ENCODE measurements at regions not wholly inside any gene's neighbourhood (a gene's known extent, or its start where the extent isn't known, plus 50 kb on each side); places are given as distances from the start of the nearest gene placed in this dataset.

GRCh38 chr18:28834889-28835288 is 658.0 kb upstream of the CDH2 start:
- TF ChIP-seq CTCF (IDR thresholded peaks at IDR 0.05) (no peak), POLR2A (IDR thresholded peaks at IDR 0.05) (no peak)
- WGBS, 2 donors, result 82 to 87% methylated on average over 4 of the region's 4 CpGs
- Histone ChIP-seq H3K4me3 (replicated peaks in 1 of 3) (no peak overlapping the region), H3K36me3 (no peaks in the 10 kb centered on the region), H3K27me3 (no peaks in the 10 kb centered on the region), H3K9me3 (no peaks in the 10 kb centered on the region), H3K4me1 (no peaks in the 10 kb centered on the region), H3K27ac (no peak overlapping the region)
- intact Hi-C loops (cut with DNase I), result no loop called here
- no peak for DNase-seq

GRCh38 chr18:28831908-28832307 is 655.0 kb upstream of the CDH2 start:
- Histone ChIP-seq H3K4me3 (replicated peaks in 1 of 3) (no peak overlapping the region), H3K36me3 (no peaks in the 10 kb centered on the region), H3K4me1 (no peaks in the 10 kb centered on the region), H3K27ac (no peak overlapping the region), H3K9me3 (no peaks in the 10 kb centered on the region), H3K27me3 (no peaks in the 10 kb centered on the region)
- intact Hi-C loops (cut with DNase I), result no loop called here
- no peak for TF ChIP-seq CTCF (IDR thresholded peaks at IDR 0.05)
- TF ChIP-seq POLR2A (IDR thresholded peaks at IDR 0.05), result no peak
- DNase-seq, result no peak

DNA sequence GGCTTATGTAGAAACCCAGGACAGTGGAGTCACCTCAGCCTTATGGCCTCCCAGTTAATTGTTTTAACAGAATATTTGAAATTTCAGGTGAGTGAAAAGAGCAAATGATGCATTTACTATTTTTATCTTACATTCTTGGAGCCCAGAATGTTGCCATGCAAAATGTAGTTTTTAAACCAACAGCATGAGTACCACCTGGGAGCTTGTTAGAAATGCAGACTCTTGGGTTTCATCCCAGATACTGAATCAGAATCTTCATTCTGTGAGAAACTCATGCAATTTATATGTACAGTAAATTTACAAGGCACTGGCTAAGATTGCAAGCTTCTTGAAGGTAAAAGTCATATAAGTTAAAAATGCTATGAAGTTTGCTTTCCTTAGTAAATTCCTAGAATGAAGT is 654.5 kb upstream of the CDH2 start:
- no peaks in the 10 kb centered on the region for H3K4me1 ChIP-seq
- H3K27ac ChIP-seq, result no peak overlapping the region
- DNase-seq, result no peak
- no peaks in the 10 kb centered on the region for H3K9me3 ChIP-seq
- H3K36me3 ChIP-seq, result no peaks in the 10 kb centered on the region
- no peaks in the 10 kb centered on the region for H3K27me3 ChIP-seq
- TF ChIP-seq CTCF (IDR thresholded peaks at IDR 0.05) (no peak), POLR2A (IDR thresholded peaks at IDR 0.05) (no peak)
- H3K4me3 ChIP-seq (replicated peaks in 1 of 3), result no peak overlapping the region
- intact Hi-C loops (cut with DNase I), result no loop called here

DNA sequence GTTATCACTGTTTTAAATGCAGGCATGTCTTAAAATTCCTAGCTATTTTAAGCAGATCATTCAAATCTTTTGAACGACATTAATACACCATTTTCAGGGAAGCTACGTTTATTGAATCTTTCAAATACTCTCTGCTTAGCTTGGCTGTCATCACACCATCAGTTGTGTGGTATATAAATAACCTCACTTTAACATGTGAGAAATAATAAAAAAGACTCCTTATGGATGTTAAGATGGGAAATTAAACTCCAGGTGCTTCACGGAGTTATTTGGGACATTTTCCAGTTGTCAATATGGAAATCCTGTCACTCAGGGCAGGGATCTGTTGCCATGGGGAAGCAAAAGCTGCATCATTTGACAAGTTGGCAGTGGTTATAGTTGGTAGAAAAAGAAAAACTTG is 649.2 kb upstream of the CDH2 start:
- Histone ChIP-seq H3K36me3 (no peaks in the 10 kb centered on the region), H3K4me3 (replicated peaks in 1 of 3) (no peak overlapping the region), H3K27me3 (no peaks in the 10 kb centered on the region), H3K4me1 (no peaks in the 10 kb centered on the region), H3K9me3 (no peaks in the 10 kb centered on the region), H3K27ac (no peak overlapping the region)
- DNase-seq, result no peak
- TF ChIP-seq CTCF (IDR thresholded peaks at IDR 0.05) (no peak), POLR2A (IDR thresholded peaks at IDR 0.05) (no peak)
- intact Hi-C loops (cut with DNase I), result no loop called here
- 81 to 85% methylated on average over 3 of the region's 3 CpGs for WGBS, 2 donors

DNA sequence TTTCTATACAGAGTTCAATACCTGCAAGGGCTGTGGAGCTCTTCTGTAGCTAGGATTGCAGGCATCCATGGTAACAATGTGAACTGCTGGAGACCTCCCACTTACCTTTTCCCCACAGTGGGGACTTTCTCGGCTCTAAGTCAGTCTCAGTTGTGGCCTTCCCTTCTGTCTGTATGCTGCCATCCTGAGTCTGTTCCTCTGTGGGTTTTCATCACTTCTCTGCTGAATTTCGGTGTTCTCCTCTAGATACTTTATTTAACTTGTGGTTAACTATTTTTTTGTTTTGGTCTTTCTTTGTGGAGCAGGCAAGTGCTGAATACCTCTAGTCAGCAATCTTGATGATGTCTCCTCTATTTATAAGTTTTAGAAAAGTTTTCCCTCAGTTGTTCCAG is 647.2 kb upstream of the CDH2 start:
- no peak overlapping the region for H3K4me3 ChIP-seq (replicated peaks in 1 of 3)
- no peaks in the 10 kb centered on the region for H3K36me3 ChIP-seq
- intact Hi-C loops (cut with DNase I), result no loop called here
- no peaks in the 10 kb centered on the region for H3K27me3 ChIP-seq
- no peak overlapping the region for H3K27ac ChIP-seq
- H3K9me3 ChIP-seq, result no peaks in the 10 kb centered on the region
- 81 to 82% methylated on average over 2 of the region's 2 CpGs for WGBS, 2 donors
- TF ChIP-seq POLR2A (IDR thresholded peaks at IDR 0.05) (no peak), CTCF (IDR thresholded peaks at IDR 0.05) (no peak)
- no peak for DNase-seq
- no peaks in the 10 kb centered on the region for H3K4me1 ChIP-seq
